ENCODE measurements at regions not wholly inside any gene's neighbourhood (a gene's known extent, or its start where the extent isn't known, plus 50 kb on each side); places are given as distances from the start of the nearest gene placed in this dataset.

- DNase-seq = no peak
- TF ChIP-seq, protein P1, sequence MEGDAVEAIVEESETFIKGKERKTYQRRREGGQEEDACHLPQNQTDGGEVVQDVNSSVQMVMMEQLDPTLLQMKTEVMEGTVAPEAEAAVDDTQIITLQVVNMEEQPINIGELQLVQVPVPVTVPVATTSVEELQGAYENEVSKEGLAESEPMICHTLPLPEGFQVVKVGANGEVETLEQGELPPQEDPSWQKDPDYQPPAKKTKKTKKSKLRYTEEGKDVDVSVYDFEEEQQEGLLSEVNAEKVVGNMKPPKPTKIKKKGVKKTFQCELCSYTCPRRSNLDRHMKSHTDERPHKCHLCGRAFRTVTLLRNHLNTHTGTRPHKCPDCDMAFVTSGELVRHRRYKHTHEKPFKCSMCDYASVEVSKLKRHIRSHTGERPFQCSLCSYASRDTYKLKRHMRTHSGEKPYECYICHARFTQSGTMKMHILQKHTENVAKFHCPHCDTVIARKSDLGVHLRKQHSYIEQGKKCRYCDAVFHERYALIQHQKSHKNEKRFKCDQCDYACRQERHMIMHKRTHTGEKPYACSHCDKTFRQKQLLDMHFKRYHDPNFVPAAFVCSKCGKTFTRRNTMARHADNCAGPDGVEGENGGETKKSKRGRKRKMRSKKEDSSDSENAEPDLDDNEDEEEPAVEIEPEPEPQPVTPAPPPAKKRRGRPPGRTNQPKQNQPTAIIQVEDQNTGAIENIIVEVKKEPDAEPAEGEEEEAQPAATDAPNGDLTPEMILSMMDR (IDR thresholded peaks at IDR 0.05) = no peak
- H3K4me1 ChIP-seq = no peaks in the 10 kb centered on the region
- intact Hi-C loops (cut with DNase I) = no loop called here
- no peaks in the 10 kb centered on the region for H3K27me3 ChIP-seq
- no peak overlapping the region for H3K27ac ChIP-seq
- no peaks in the 10 kb centered on the region for H3K36me3 ChIP-seq
- no peak overlapping the region for H3K9ac ChIP-seq (ENCODE audit: low read depth in 2 of 2, low read length in 2 of 2)
- H3K9me3 ChIP-seq = no peaks in the 10 kb centered on the region
- H3K4me3 ChIP-seq = no peak overlapping the region
Observed at GRCh38 chr1:190736971-190737590, 259.4 kb upstream of the BRINP3 start.

GRCh38 chr1:190738317-190738716 is 260.7 kb upstream of the BRINP3 start:
- Histone ChIP-seq H3K27ac (no peak overlapping the region), H3K27me3 (no peaks in the 10 kb centered on the region), H3K4me1 (no peaks in the 10 kb centered on the region), H3K36me3 (no peaks in the 10 kb centered on the region), H3K9me3 (no peaks in the 10 kb centered on the region), H3K4me3 (no peak overlapping the region), H3K9ac (ENCODE audit: low read depth in 2 of 2, low read length in 2 of 2) (no peak overlapping the region)
- intact Hi-C loops (cut with DNase I) = no loop called here
- DNase-seq = no peak
- TF ChIP-seq, protein P1 (IDR thresholded peaks at IDR 0.05) = no peak

DNA sequence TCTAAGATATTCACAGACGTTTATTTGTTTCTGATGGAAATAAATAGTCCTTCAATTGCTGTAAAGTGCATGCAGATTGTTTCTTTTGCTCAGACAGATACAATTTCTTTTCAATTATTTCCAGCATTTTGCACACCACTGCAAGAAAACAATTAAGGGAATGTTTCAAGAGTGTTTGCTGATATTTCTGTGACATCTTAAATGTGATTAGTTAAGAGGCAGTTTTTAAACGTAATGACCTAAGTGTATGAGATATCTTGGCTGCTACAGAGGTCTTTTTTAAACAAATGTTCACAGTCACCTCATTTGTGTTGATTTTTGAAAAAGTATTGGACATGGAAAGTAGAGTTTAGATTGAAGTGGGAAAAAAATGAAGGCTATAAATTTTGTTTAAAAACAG is 262.3 kb upstream of the BRINP3 start:
- no peaks in the 10 kb centered on the region for H3K27me3 ChIP-seq
- intact Hi-C loops (cut with DNase I) = no loop called here
- no peak for DNase-seq
- H3K9ac ChIP-seq (ENCODE audit: low read depth in 2 of 2, low read length in 2 of 2) = no peak overlapping the region
- no peak overlapping the region for H3K27ac ChIP-seq
- no peaks in the 10 kb centered on the region for H3K36me3 ChIP-seq
- no peaks in the 10 kb centered on the region for H3K9me3 ChIP-seq
- H3K4me1 ChIP-seq = no peaks in the 10 kb centered on the region
- H3K4me3 ChIP-seq = no peak overlapping the region
- TF ChIP-seq, protein P1 (IDR thresholded peaks at IDR 0.05) = no peak

DNA sequence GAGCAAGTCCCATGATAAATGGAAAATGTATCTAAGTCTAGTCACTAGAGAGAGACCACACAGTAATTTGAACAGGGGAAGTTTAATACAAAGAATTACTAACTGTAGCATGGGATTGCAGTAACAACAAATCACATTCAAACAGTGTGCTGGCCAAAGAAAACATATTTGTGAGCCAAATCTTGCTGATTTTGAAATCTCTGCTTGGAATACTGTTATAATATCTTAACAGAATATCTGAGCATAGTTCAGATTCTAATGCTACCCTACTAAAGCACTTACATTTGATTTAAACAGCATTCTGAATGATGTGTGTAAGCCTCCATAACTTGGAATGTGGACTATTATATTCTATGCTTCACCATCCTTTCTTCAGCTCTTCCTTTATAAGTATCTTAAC is 270.0 kb upstream of the BRINP3 start:
- H3K36me3 ChIP-seq = no peaks in the 10 kb centered on the region
- intact Hi-C loops (cut with DNase I) = no loop called here
- DNase-seq = no peak

DNA sequence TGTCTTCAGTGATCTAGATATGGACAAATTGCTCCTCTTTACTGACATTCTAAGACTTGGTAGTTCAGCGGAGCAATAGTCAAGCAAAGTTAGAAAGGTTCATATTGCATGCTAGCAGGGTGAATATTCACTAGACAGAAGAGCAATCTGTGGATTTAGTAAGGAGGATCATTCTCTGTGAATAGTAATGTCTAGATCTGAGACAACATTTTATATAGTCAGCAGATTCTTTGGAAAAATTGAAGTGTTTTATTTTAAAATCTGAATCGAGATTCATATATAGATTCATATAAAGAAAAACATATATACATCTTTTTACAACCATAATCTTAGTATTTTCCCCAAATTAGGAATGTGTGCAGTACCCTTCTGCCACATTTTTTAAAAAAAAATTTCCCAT is 274.5 kb upstream of the BRINP3 start:
- TF ChIP-seq, protein P1 (IDR thresholded peaks at IDR 0.05) = no peak
- Histone ChIP-seq H3K36me3 (no peaks in the 10 kb centered on the region), H3K27me3 (no peaks in the 10 kb centered on the region), H3K27ac (no peak overlapping the region), H3K4me3 (no peak overlapping the region), H3K4me1 (no peaks in the 10 kb centered on the region), H3K9me3 (no peaks in the 10 kb centered on the region), H3K9ac (ENCODE audit: low read depth in 2 of 2, low read length in 2 of 2) (no peak overlapping the region)
- DNase-seq = no peak
- intact Hi-C loops (cut with DNase I) = no loop called here

More for the DNA sequence above, 270.0 kb upstream of the BRINP3 start:
- H3K4me1 ChIP-seq = no peaks in the 10 kb centered on the region
- no peaks in the 10 kb centered on the region for H3K27me3 ChIP-seq
- TF ChIP-seq, protein P1 (IDR thresholded peaks at IDR 0.05) = no peak
- no peak overlapping the region for H3K27ac ChIP-seq
- H3K9me3 ChIP-seq = no peaks in the 10 kb centered on the region
- no peak overlapping the region for H3K4me3 ChIP-seq
- no peak overlapping the region for H3K9ac ChIP-seq (ENCODE audit: low read depth in 2 of 2, low read length in 2 of 2)

All from colonic mucosa (tissue), 4 donors.